H1 (cell line): ENCODE measurements at regions not wholly inside any gene's neighbourhood (a gene's known extent, or its start where the extent isn't known, plus 50 kb on each side); places are given as distances from the start of the nearest gene placed in this dataset.

ENCODE experiments used
- CHD2 ChIP-seq: IDR thresholded peaks from 2 replicates; pipeline ENCODE4 v1.6.1; 2012; ENCODE audit warnings: low read length, improper control_type of control experiment
- CTCF ChIP-seq, 3 experiments: IDR thresholded peaks; 1 replicate in 2 of 3; 2 replicates in 1 of 3; pipeline versions ENCODE4 v1.5.1 to v1.6.1; 2011; ENCODE audit warnings: low read length in 3 of 3, mild to moderate bottlenecking in 3 of 3, inconsistent platforms in 2 of 3, low read depth in 1 of 3, moderate library complexity in 1 of 3; ENCODE audit not compliant: insufficient read depth in 1 of 3; ENCODE audit errors: control extremely low read depth in 1 of 3
- GABPA ChIP-seq: IDR thresholded peaks from 2 replicates; pipeline ENCODE4 v1.6.1; 2011; ENCODE audit warnings: mild to moderate bottlenecking, low read length, moderate library complexity, borderline replicate concordance; ENCODE audit not compliant: insufficient read depth
- KDM5A ChIP-seq: fragments of 200-600 bp; IDR thresholded peaks from 2 replicates; pipeline ENCODE4 v1.7.1; 2012; ENCODE audit warnings: mild to moderate bottlenecking, low read length, inconsistent platforms, mixed read lengths
- SAP30 ChIP-seq: fragments of 300-600 bp; sonication (generic); IDR thresholded peaks from 2 replicates; pipeline ENCODE4 v1.7.1; 2012; ENCODE audit warnings: low read length, moderate library complexity, mild to moderate bottlenecking, inconsistent platforms; ENCODE audit not compliant: insufficient read depth, insufficient replicate concordance
- ZNF274 ChIP-seq: IDR thresholded peaks from 2 replicates; pipeline ENCODE4 v1.7.0; 2012; ENCODE audit warnings: low read length, borderline replicate concordance; ENCODE audit errors: extremely low read depth

GRCh38 chr6:146895101-146895771 is 296.5 kb downstream of the ADGB start (continued):
- TF ChIP-seq SAP30 (no peak), CTCF (IDR thresholded peaks at IDR 0.05; ENCODE audit: control extremely low read depth in 1 of 3, insufficient read depth in 1 of 3, low read depth in 1 of 3, low read length in 3 of 3) (no peak), GABPA (no peak), CHD2 (no peak), ZNF274 (no peak), KDM5A (no peak)
